Caco-2 (cell line): ENCODE measurements at regions not wholly inside any gene's neighbourhood (a gene's known extent, or its start where the extent isn't known, plus 50 kb on each side); places are given as distances from the start of the nearest gene placed in this dataset.

Experiments
- BruUV-seq: library from RNA; stranded (reverse); fragments of 400-500 nt; replicated peaks from 2 replicates; lab custom pipeline; 2021; lab: Mats Ljungman, UMichigan
- CTCF ChIA-PET: fragments of 300-600 bp; sonication (Branson Sonifier 250); formaldehyde crosslinking; loops from one replicate; lab custom pipeline; 2022; ENCODE audit warnings: antibody characterized with exemption; lab: Charles Lee
- POLR2A ChIA-PET: fragments of 300-600 bp; sonication (Branson Sonifier 250); formaldehyde crosslinking; loops from one replicate; lab custom pipeline; 2022; ENCODE audit warnings: antibody characterized with exemption; lab: Charles Lee
- DNase-seq, 2 experiments: peaks; one replicate each; pipeline versions ENCODE4 v3.0.0 to v3.0.0-alpha.2; 2020 to 2022
- H3K27me3 ChIP-seq: replicated peaks from 2 replicates; pipeline ENCODE4 v1.6.0; 2011; ENCODE audit warnings: low read length; ENCODE audit not compliant: control insufficient read depth, insufficient read depth
- H3K36me3 ChIP-seq: 2 replicates; pipeline ENCODE4 v1.5.1; 2011; ENCODE audit warnings: low read length; ENCODE audit not compliant: control insufficient read depth, insufficient read depth
- H3K4me1 ChIP-seq: fragments of 250-450 bp; sonication (Bioruptor Pico); 2 replicates; pipeline ENCODE4 v1.5.1; 2020; ENCODE audit warnings: mild to moderate bottlenecking
- H3K4me3 ChIP-seq: 2 replicates; pipeline ENCODE4 v1.5.1; 2011; ENCODE audit warnings: low read depth, mild to moderate bottlenecking, control low read depth, low read length
- H3K9me3 ChIP-seq: fragments of 250-450 bp; sonication (Bioruptor Pico); 2 replicates; pipeline ENCODE4 v1.5.1; 2020; ENCODE audit warnings: mild to moderate bottlenecking, moderate library complexity
- H3K27ac Mint-ChIP-seq: one replicate; pipeline ENCODE4 v1.8.0; 2022; ENCODE audit warnings: mixed read lengths; ENCODE audit not compliant: unreplicated experiment
- H3K27me3 Mint-ChIP-seq: one replicate; pipeline ENCODE4 v1.8.0; 2022; ENCODE audit warnings: mixed read lengths; ENCODE audit not compliant: insufficient read depth, unreplicated experiment
- H3K36me3 Mint-ChIP-seq: one replicate; pipeline ENCODE4 v1.8.0; 2022; ENCODE audit warnings: mild to moderate bottlenecking, mixed read lengths; ENCODE audit not compliant: insufficient read depth, unreplicated experiment
- H3K4me1 Mint-ChIP-seq: one replicate; pipeline ENCODE4 v1.8.0; 2022; ENCODE audit warnings: low read depth, mixed read lengths; ENCODE audit not compliant: unreplicated experiment
- H3K4me3 Mint-ChIP-seq: one replicate; pipeline ENCODE4 v1.8.0; 2022; ENCODE audit warnings: mild to moderate bottlenecking, moderate library complexity, mixed read lengths; ENCODE audit not compliant: unreplicated experiment
- H3K9me3 Mint-ChIP-seq: one replicate; pipeline ENCODE4 v1.8.0; 2022; ENCODE audit warnings: mixed read lengths; ENCODE audit not compliant: unreplicated experiment
- intact Hi-C: fragments of 100-400 bp; cut with micrococcal nuclease; formaldehyde crosslinking; loops from one replicate; pipeline ENCODE4 v1.10.0; 2022; ENCODE audit not compliant: unreplicated experiment
- TF ChIP-seq, protein P1 (sequence below), 2 experiments: fragments of 200-600 bp in 1 of 2; IDR thresholded peaks; 1 replicate in 1 of 2; 2 replicates in 1 of 2; pipeline versions ENCODE4 v1.5.1 to v1.8.0; 2011 to 2022; ENCODE audit warnings: antibody characterized with exemption in 1 of 2, control low read depth in 1 of 2, inconsistent platforms in 1 of 2, low read depth in 1 of 2, low read length in 1 of 2, mild to moderate bottlenecking in 1 of 2, moderate library complexity in 1 of 2; ENCODE audit not compliant: insufficient read depth in 1 of 2, severe bottlenecking in 1 of 2, unreplicated experiment in 1 of 2

DNA sequence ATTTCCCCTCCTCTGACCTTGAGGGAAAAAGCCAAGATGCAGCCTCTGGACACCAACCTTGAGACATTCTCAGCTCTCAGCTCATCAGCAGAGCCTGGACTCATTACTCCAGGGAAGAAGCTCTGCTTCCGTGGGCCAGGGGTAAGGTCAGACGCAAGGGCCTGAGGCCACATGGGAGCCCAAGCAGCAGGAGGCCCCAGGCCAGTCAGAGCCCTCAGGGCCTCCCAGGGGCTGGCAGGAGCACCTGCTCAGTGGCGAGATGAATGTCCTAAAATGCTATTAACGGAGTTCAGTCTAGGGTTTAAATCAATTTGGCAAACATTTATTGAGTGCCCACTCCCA is 208.6 kb downstream of the ERMARD start:
- no TSS peak for BruUV-seq
- H3K9me3 Mint-ChIP-seq, result no peaks in the 10 kb centered on the region
- POLR2A ChIA-PET, result no interaction called here
- Histone ChIP-seq H3K4me3 (no peak overlapping the region), H3K9me3 (no peaks in the 10 kb centered on the region), H3K36me3 (no peaks in the 10 kb centered on the region), H3K4me1 (no peaks in the 10 kb centered on the region), H3K27me3 (no peaks in the 10 kb centered on the region)
- no peaks in the 10 kb centered on the region for H3K4me1 Mint-ChIP-seq
- intact Hi-C loops, result no loop called here
- TF ChIP-seq, protein P1, sequence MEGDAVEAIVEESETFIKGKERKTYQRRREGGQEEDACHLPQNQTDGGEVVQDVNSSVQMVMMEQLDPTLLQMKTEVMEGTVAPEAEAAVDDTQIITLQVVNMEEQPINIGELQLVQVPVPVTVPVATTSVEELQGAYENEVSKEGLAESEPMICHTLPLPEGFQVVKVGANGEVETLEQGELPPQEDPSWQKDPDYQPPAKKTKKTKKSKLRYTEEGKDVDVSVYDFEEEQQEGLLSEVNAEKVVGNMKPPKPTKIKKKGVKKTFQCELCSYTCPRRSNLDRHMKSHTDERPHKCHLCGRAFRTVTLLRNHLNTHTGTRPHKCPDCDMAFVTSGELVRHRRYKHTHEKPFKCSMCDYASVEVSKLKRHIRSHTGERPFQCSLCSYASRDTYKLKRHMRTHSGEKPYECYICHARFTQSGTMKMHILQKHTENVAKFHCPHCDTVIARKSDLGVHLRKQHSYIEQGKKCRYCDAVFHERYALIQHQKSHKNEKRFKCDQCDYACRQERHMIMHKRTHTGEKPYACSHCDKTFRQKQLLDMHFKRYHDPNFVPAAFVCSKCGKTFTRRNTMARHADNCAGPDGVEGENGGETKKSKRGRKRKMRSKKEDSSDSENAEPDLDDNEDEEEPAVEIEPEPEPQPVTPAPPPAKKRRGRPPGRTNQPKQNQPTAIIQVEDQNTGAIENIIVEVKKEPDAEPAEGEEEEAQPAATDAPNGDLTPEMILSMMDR (IDR thresholded peaks at IDR 0.05; ENCODE audit: insufficient read depth in 1 of 2, low read depth in 1 of 2, low read length in 1 of 2, severe bottlenecking in 1 of 2, unreplicated experiment in 1 of 2), result no peak
- no peaks in the 10 kb centered on the region for H3K36me3 Mint-ChIP-seq
- H3K4me3 Mint-ChIP-seq, result no peak overlapping the region
- DNase-seq, result no peak
- CTCF ChIA-PET, result no interaction called here
- H3K27ac Mint-ChIP-seq, result no peak overlapping the region
- H3K27me3 Mint-ChIP-seq, result no peaks in the 10 kb centered on the region

GRCh38 chr6:169959136-169960002 is 207.9 kb downstream of the ERMARD start:
- intact Hi-C loops, result no loop called here
- TF ChIP-seq, protein P1 (IDR thresholded peaks at IDR 0.05; ENCODE audit: insufficient read depth in 1 of 2, low read depth in 1 of 2, low read length in 1 of 2, severe bottlenecking in 1 of 2, unreplicated experiment in 1 of 2), result no peak
- Mint-ChIP-seq H3K27ac (no peak overlapping the region), H3K36me3 (no peaks in the 10 kb centered on the region), H3K9me3 (no peaks in the 10 kb centered on the region), H3K27me3 (no peaks in the 10 kb centered on the region), H3K4me1 (no peaks in the 10 kb centered on the region), H3K4me3 (no peak overlapping the region)
- no peak for DNase-seq
- POLR2A ChIA-PET, result no interaction called here
- CTCF ChIA-PET, result no interaction called here
- H3K4me1 ChIP-seq, result no peaks in the 10 kb centered on the region
- H3K4me3 ChIP-seq, result no peak overlapping the region
- no peaks in the 10 kb centered on the region for H3K27me3 ChIP-seq
- no peaks in the 10 kb centered on the region for H3K36me3 ChIP-seq
- no peaks in the 10 kb centered on the region for H3K9me3 ChIP-seq
- BruUV-seq, result no TSS peak

- H3K4me1 Mint-ChIP-seq, result no peaks in the 10 kb centered on the region
These were observed 207.1 kb downstream of the ERMARD start for GRCh38 chr6:169958510-169958909.

More at GRCh38 chr6:169958510-169958909, 207.1 kb downstream of the ERMARD start:
- no peak overlapping the region for H3K4me3 Mint-ChIP-seq
- no peaks in the 10 kb centered on the region for H3K36me3 Mint-ChIP-seq
- no peaks in the 10 kb centered on the region for H3K9me3 Mint-ChIP-seq
- Histone ChIP-seq H3K27me3 (no peaks in the 10 kb centered on the region), H3K36me3 (no peaks in the 10 kb centered on the region), H3K9me3 (no peaks in the 10 kb centered on the region), H3K4me3 (no peak overlapping the region), H3K4me1 (no peaks in the 10 kb centered on the region)
- no TSS peak for BruUV-seq
- TF ChIP-seq, protein P1 (IDR thresholded peaks at IDR 0.05; ENCODE audit: insufficient read depth in 1 of 2, low read depth in 1 of 2, low read length in 1 of 2, severe bottlenecking in 1 of 2, unreplicated experiment in 1 of 2), result no peak
- CTCF ChIA-PET, result no interaction called here
- H3K27ac Mint-ChIP-seq, result no peak overlapping the region
- POLR2A ChIA-PET, result no interaction called here
- no peaks in the 10 kb centered on the region for H3K27me3 Mint-ChIP-seq
- no peak for DNase-seq
- intact Hi-C loops, result no loop called here
